ENCODE measurements at regions not wholly inside any gene's neighbourhood (a gene's known extent, or its start where the extent isn't known, plus 50 kb on each side); places are given as distances from the start of the nearest gene placed in this dataset.

GRCh38 chr11:41921746-41922390 lies 462.4 kb upstream of the LRRC4C start:
- Mint-ChIP-seq H3K27ac (no peak overlapping the region), H3K4me3 (no peak overlapping the region), H3K4me1 (no peaks in the 10 kb centered on the region), H3K27me3 (no peaks in the 10 kb centered on the region), H3K36me3 (no peaks in the 10 kb centered on the region), H3K9me3 (peaks cover 5 to 30% (median 10%) of the 10 kb centered on the region in 7 donors)
- no peak for DNase-seq
- ATAC-seq (ENCODE audit: low read depth in 2 of 2) = no peak

DNA sequence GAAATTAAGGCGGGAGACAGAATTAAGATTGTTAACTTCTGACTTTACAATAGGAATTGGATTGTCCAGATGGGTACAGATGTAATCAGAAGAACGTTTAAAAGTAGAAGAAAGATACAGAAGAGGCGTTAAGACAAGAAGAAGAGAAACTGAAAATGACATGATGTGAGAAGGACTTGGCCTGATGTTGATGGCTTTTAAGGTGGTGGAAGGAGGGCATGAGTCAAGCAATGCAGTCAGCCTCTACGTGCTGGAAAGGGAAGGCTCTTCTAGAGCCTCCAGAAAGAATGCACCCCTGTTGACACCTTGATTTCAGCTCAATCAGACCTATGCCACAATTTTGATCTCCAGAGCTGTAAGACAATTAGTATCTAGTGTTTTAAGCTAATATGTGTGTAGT lies 466.9 kb upstream of the LRRC4C start:
- H3K4me3 Mint-ChIP-seq = no peak overlapping the region
- H3K27ac Mint-ChIP-seq = no peak overlapping the region

DNA sequence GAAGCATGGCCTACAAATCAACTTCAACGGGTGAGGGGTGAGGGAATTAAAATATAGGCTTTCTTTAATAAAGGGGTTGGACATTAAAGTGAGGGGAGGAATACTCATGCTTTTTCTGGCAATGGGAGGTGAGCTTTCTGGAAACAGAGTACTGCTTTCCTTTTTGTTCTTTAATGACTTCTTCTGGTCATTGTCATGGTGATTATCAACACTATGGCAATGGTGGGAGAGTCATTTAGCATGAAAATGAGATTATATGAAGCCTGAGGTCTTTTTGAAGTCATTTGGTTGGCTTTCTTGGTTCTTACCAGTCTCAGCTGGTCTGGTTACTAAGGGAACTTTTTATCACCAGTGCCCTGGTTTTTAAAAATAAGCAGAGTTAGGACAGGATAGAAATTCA lies 475.8 kb upstream of the LRRC4C start:
- H3K4me1 Mint-ChIP-seq = no peaks in the 10 kb centered on the region
- H3K9me3 Mint-ChIP-seq = peaks cover 5 to 15% (median 11%) of the 10 kb centered on the region in 7 donors
- DNase-seq = no peak
- H3K36me3 Mint-ChIP-seq = no peaks in the 10 kb centered on the region
- H3K27me3 Mint-ChIP-seq = no peaks in the 10 kb centered on the region
- H3K4me3 Mint-ChIP-seq = no peak overlapping the region
- ATAC-seq (ENCODE audit: low read depth in 2 of 2) = no peak
- no peak overlapping the region for H3K27ac Mint-ChIP-seq

More for the DNA sequence above, 466.9 kb upstream of the LRRC4C start:
- DNase-seq (no peak), ATAC-seq (ENCODE audit: low read depth in 2 of 2) (no peak)
- Mint-ChIP-seq H3K4me1 (no peaks in the 10 kb centered on the region), H3K36me3 (no peaks in the 10 kb centered on the region), H3K9me3 (peaks cover 2 to 13% (median 5%) of the 10 kb centered on the region in 7 donors), H3K27me3 (no peaks in the 10 kb centered on the region)

DNA sequence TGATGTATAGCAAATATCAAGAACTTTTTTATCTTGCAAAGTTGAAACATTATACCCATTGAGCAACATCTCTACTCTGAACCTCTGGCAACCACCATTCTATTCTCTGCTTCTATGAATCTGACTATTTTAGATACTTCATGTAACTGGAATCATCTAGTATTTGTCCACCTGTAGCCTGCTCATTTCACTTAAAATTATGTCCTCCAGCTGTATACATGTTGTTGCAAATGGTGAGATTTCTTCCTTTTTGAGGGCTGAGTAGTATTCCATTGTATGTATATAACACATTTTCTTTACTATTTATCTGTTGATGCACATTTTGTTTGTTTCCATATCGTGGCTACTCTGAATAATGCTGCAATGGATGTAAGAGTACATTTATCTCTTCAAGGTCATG lies 476.3 kb upstream of the LRRC4C start:
- no peak for ATAC-seq (ENCODE audit: low read depth in 2 of 2)

GRCh38 chr11:41943656-41944055 lies 484.2 kb upstream of the LRRC4C start:
- DNase-seq = no peak
- H3K4me3 Mint-ChIP-seq = no peak overlapping the region
- ATAC-seq (ENCODE audit: low read depth in 2 of 2) = no peak
- H3K36me3 Mint-ChIP-seq = no peaks in the 10 kb centered on the region
- H3K27ac Mint-ChIP-seq = no peak overlapping the region
- no peaks in the 10 kb centered on the region for H3K4me1 Mint-ChIP-seq
- H3K9me3 Mint-ChIP-seq = peaks cover 2 to 20% (median 6%) of the 10 kb centered on the region in 7 donors
- H3K27me3 Mint-ChIP-seq = no peaks in the 10 kb centered on the region

More for the DNA sequence above, 476.3 kb upstream of the LRRC4C start:
- no peak overlapping the region for H3K4me3 Mint-ChIP-seq
- no peaks in the 10 kb centered on the region for H3K36me3 Mint-ChIP-seq
- DNase-seq = no peak
- H3K27me3 Mint-ChIP-seq = no peaks in the 10 kb centered on the region
- H3K9me3 Mint-ChIP-seq = peaks cover 5 to 15% (median 11%) of the 10 kb centered on the region in 7 donors
- H3K4me1 Mint-ChIP-seq = no peaks in the 10 kb centered on the region
- H3K27ac Mint-ChIP-seq = no peak overlapping the region

- Mint-ChIP-seq H3K27me3 (no peaks in the 10 kb centered on the region), H3K4me1 (no peaks in the 10 kb centered on the region), H3K27ac (no peak overlapping the region), H3K9me3 (peaks cover 2 to 23% (median 9%) of the 10 kb centered on the region in 7 donors), H3K36me3 (no peaks in the 10 kb centered on the region), H3K4me3 (no peak overlapping the region)
- no peak for ATAC-seq (ENCODE audit: low read depth in 2 of 2)
- DNase-seq = no peak
These were observed 487.9 kb upstream of the LRRC4C start for GRCh38 chr11:41947392-41947791.

- Mint-ChIP-seq H3K36me3 (no peaks in the 10 kb centered on the region), H3K4me3 (no peak overlapping the region), H3K27me3 (no peaks in the 10 kb centered on the region), H3K4me1 (no peaks in the 10 kb centered on the region), H3K27ac (no peak overlapping the region), H3K9me3 (peaks cover 4 to 28% (median 11%) of the 10 kb centered on the region in 7 donors)
- ATAC-seq (ENCODE audit: low read depth in 2 of 2) (no peak), DNase-seq (no peak)
These were observed 491.2 kb upstream of the LRRC4C start for GRCh38 chr11:41950470-41951143.

- H3K27ac Mint-ChIP-seq = no peak overlapping the region
- no peaks in the 10 kb centered on the region for H3K4me1 Mint-ChIP-seq
- H3K4me3 Mint-ChIP-seq = no peak overlapping the region
- DNase-seq = no peak
- no peaks in the 10 kb centered on the region for H3K36me3 Mint-ChIP-seq
- H3K9me3 Mint-ChIP-seq = peaks cover 2 to 24% (median 12%) of the 10 kb centered on the region in 7 donors
- no peak for ATAC-seq (ENCODE audit: low read depth in 2 of 2)
- no peaks in the 10 kb centered on the region for H3K27me3 Mint-ChIP-seq
These were observed 494.6 kb upstream of the LRRC4C start for GRCh38 chr11:41954034-41954433.

DNA sequence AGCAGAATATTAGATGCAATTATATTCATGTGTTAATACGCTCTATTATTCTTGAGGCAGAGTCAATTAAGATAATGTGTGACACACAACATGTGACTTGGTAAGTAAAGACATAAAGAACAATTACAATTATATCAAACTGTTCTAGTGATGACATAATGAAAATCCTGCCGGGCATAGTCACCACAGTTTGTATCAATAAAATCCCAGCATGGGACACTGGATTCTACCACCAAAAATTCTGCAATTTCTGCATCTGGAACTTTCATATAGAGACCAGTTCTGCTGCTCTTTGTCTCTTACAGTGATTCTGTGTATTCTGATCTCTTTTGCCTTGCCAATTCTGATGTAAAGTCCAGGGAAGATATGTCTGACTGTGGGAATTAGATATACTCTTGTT lies 495.6 kb upstream of the LRRC4C start:
- no peak for ATAC-seq (ENCODE audit: low read depth in 2 of 2)
- no peaks in the 10 kb centered on the region for H3K36me3 Mint-ChIP-seq
- peaks cover 2 to 22% (median 10%) of the 10 kb centered on the region in 7 donors for H3K9me3 Mint-ChIP-seq
- H3K27ac Mint-ChIP-seq = no peak overlapping the region
- H3K4me1 Mint-ChIP-seq = no peaks in the 10 kb centered on the region
- DNase-seq = no peak
- no peaks in the 10 kb centered on the region for H3K27me3 Mint-ChIP-seq
- H3K4me3 Mint-ChIP-seq = no peak overlapping the region

DNA sequence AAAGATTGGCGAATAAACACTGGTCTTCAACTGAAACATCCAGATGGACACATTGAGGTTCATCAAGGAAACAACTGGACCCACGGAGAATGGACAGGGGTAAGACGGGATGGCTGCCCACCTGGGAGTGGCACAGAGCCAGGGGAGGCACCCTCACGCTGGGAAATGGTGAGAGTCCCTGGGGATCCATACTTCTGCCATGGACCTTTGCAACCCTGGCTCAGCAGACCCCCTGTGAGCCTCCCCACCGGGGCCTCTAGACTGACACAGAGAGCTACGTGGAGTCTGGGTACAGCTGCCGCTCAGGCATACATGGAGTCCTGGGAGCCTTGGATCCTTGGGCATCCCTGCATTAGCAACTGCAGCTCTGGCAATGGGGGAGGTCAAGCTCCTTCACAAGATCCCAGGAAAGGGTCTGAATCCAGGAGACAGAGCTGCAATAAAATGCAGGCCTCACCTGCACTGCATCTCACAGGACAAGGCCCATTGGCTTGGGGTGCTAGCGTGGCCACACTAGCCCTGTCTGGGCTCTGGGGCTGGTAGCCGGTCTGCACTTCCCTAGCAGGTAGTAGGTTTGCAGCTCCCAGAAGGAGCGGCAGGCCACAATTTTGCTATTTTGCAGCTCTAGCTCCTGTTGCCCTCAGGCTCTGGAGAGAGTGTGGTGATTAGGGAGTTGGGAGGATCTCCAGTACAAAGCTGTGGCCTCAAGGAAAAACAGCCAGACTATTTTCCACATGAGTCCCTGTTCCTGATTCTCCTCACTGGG lies 496.4 kb upstream of the LRRC4C start:
- DNase-seq = no peak
- Mint-ChIP-seq H3K4me1 (no peaks in the 10 kb centered on the region), H3K27me3 (no peaks in the 10 kb centered on the region), H3K36me3 (no peaks in the 10 kb centered on the region), H3K27ac (no peak overlapping the region), H3K4me3 (peak overlapping the region in 1 of 8 donors; percentile 2), H3K9me3 (peaks cover 2 to 29% (median 13%) of the 10 kb centered on the region in 7 donors)
- no peak for ATAC-seq (ENCODE audit: low read depth in 2 of 2)

- Mint-ChIP-seq H3K4me3 (no peak overlapping the region), H3K27me3 (no peaks in the 10 kb centered on the region), H3K36me3 (no peaks in the 10 kb centered on the region), H3K9me3 (peaks cover 0 to 20% (median 10%) of the 10 kb centered on the region in 7 donors), H3K4me1 (no peaks in the 10 kb centered on the region), H3K27ac (no peak overlapping the region)
- DNase-seq = no peak
- ATAC-seq (ENCODE audit: low read depth in 2 of 2) = no peak
These were observed 504.0 kb upstream of the LRRC4C start for GRCh38 chr11:41963406-41963805.

DNA sequence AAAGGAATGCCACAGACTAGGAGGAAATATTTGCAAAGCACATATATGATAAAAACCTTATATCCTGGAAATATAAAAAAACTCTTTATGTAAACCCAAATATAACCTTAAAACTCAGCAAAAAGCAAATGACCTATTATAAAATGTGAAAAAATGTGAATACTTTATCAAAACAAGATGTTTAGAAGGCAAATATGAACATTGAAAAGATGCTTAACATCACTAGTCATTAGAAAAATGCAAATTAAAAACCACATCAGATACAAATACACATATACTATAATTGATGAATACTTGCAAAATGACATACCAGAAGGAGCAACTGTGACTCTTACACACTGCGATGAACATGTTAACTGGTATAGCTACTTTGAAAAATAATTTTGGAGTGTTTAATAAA lies 511.2 kb upstream of the LRRC4C start:
- H3K4me3 Mint-ChIP-seq = no peak overlapping the region
- DNase-seq (no peak), ATAC-seq (ENCODE audit: low read depth in 2 of 2) (no peak)
- no peaks in the 10 kb centered on the region for H3K27me3 Mint-ChIP-seq
- H3K27ac Mint-ChIP-seq = no peak overlapping the region
- no peaks in the 10 kb centered on the region for H3K36me3 Mint-ChIP-seq
- H3K4me1 Mint-ChIP-seq = no peaks in the 10 kb centered on the region
- peaks cover 0 to 18% (median 10%) of the 10 kb centered on the region in 7 donors for H3K9me3 Mint-ChIP-seq

- H3K36me3 Mint-ChIP-seq = no peaks in the 10 kb centered on the region
- DNase-seq = no peak
- H3K9me3 Mint-ChIP-seq = peaks cover 0 to 15% (median 10%) of the 10 kb centered on the region in 7 donors
- no peak overlapping the region for H3K27ac Mint-ChIP-seq
- no peaks in the 10 kb centered on the region for H3K4me1 Mint-ChIP-seq
- no peaks in the 10 kb centered on the region for H3K27me3 Mint-ChIP-seq
- ATAC-seq (ENCODE audit: low read depth in 2 of 2) = no peak
- H3K4me3 Mint-ChIP-seq = no peak overlapping the region
These were observed 512.1 kb upstream of the LRRC4C start for GRCh38 chr11:41971592-41971991.

DNA sequence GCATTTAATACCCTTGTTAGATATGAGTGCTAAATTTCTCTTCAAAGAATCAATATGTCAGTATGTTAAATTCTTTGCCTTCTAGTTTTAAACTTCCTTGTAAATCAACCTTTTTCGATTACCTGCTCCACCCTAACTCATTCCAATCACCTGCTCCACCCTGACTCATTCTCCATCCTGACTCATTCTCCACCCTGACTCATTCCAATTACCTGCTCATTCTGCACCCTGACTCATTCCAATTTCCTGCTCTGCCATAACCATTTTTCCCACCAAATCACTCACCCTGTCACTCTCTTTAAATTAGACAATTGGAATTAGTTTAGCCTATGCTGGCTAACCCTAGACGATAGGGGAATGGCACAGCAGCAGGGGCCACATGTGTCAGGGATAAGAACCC lies 519.5 kb upstream of the LRRC4C start:
- ATAC-seq (ENCODE audit: low read depth in 2 of 2) (no peak), DNase-seq (no peak)
- no peaks in the 10 kb centered on the region for H3K4me1 Mint-ChIP-seq
- H3K36me3 Mint-ChIP-seq = no peaks in the 10 kb centered on the region
- no peak overlapping the region for H3K27ac Mint-ChIP-seq
- no peak overlapping the region for H3K4me3 Mint-ChIP-seq
- no peaks in the 10 kb centered on the region for H3K27me3 Mint-ChIP-seq
- peaks cover 0 to 8% (median 5%) of the 10 kb centered on the region in 7 donors for H3K9me3 Mint-ChIP-seq

All from naive B cell (primary cell).